Activated naive CD4-positive, alpha-beta T cell treated with anti-CD3 and anti-CD28 coated beads for 36 hours (primary cell): ENCODE measurements at regions not wholly inside any gene's neighbourhood (a gene's known extent, or its start where the extent isn't known, plus 50 kb on each side); places are given as distances from the start of the nearest gene placed in this dataset.
A peak's percentile ranks its signal among the peaks of the same experiment; 100 is the strongest.

ENCODE experiments used
- CTCF ChIA-PET: fragments of 350-600 bp; sonication (Branson Sonifier 250); formaldehyde crosslinking; loops from one replicate; lab custom pipeline; 2021; ENCODE audit warnings: antibody characterized with exemption; lab: Charles Lee
- DNase-seq: peaks from one replicate; pipeline ENCODE4 v3.0.0-alpha.2; 2020
- H3K27ac Mint-ChIP-seq: one replicate; pipeline ENCODE4 v1.8.0; 2021; ENCODE audit warnings: mild to moderate bottlenecking, mixed read lengths
- H3K27me3 Mint-ChIP-seq: one replicate; pipeline ENCODE4 v1.8.0; 2021; ENCODE audit warnings: low read depth, mixed read lengths
- H3K36me3 Mint-ChIP-seq: one replicate; pipeline ENCODE4 v1.8.0; 2021; ENCODE audit warnings: low read depth, mixed read lengths
- H3K4me1 Mint-ChIP-seq: one replicate; pipeline ENCODE4 v1.8.0; 2021; ENCODE audit warnings: low read depth, mixed read lengths
- H3K4me3 Mint-ChIP-seq: one replicate; pipeline ENCODE4 v1.8.0; 2021; ENCODE audit warnings: mild to moderate bottlenecking, moderate library complexity, mixed read lengths
- H3K9me3 Mint-ChIP-seq: one replicate; pipeline ENCODE4 v1.8.0; 2021; ENCODE audit warnings: mixed read lengths
- intact Hi-C: fragments of 100-400 bp; cut with micrococcal nuclease; formaldehyde crosslinking; loops from one replicate; pipeline ENCODE4 v1.15.1; 2023

GRCh38 chr9:135272608-135273007, 185.1 kb downstream of the OLFM1 start:
- intact Hi-C loops, result no loop called here

GRCh38 chr9:135273008-135273407, 185.5 kb downstream of the OLFM1 start:
- H3K9me3 Mint-ChIP-seq, result no peaks in the 10 kb centered on the region
- no peak overlapping the region for H3K4me3 Mint-ChIP-seq
- DNase-seq, result no peak
- H3K27me3 Mint-ChIP-seq, result peaks cover 9% of the 10 kb centered on the region
- H3K4me1 Mint-ChIP-seq, result no peaks in the 10 kb centered on the region
- no peaks in the 10 kb centered on the region for H3K36me3 Mint-ChIP-seq
- no peak overlapping the region for H3K27ac Mint-ChIP-seq
- intact Hi-C loops, result no loop called here
- CTCF ChIA-PET, result no interaction called here

More at GRCh38 chr9:135272608-135273007, 185.1 kb downstream of the OLFM1 start:
- Mint-ChIP-seq H3K4me3 (no peak overlapping the region), H3K27me3 (peaks cover 9% of the 10 kb centered on the region), H3K27ac (no peak overlapping the region), H3K4me1 (no peaks in the 10 kb centered on the region), H3K36me3 (no peaks in the 10 kb centered on the region), H3K9me3 (no peaks in the 10 kb centered on the region)
- CTCF ChIA-PET, result no interaction called here
- no peak for DNase-seq

GRCh38 chr9:135275163-135275562, 187.7 kb downstream of the OLFM1 start:
- Mint-ChIP-seq H3K27ac (no peak overlapping the region), H3K4me3 (no peak overlapping the region), H3K27me3 (peaks cover 9% of the 10 kb centered on the region), H3K36me3 (no peaks in the 10 kb centered on the region), H3K4me1 (no peaks in the 10 kb centered on the region), H3K9me3 (no peaks in the 10 kb centered on the region)
- CTCF ChIA-PET, result interaction anchor here (0.7 kb wide), 1 partner anchor 228 kb away, joined by 3 read pairs; no protein-coding TSS in a partner anchor
- no peak for DNase-seq
- intact Hi-C loops, result no loop called here

GRCh38 chr9:135275571-135276289, 188.3 kb downstream of the OLFM1 start:
- peaks cover 9% of the 10 kb centered on the region for H3K27me3 Mint-ChIP-seq
- intact Hi-C loops, result no loop called here
- no peak overlapping the region for H3K27ac Mint-ChIP-seq
- H3K9me3 Mint-ChIP-seq, result no peaks in the 10 kb centered on the region
- no peaks in the 10 kb centered on the region for H3K36me3 Mint-ChIP-seq
- H3K4me1 Mint-ChIP-seq, result no peaks in the 10 kb centered on the region
- no peak overlapping the region for H3K4me3 Mint-ChIP-seq
- CTCF ChIA-PET, result no interaction called here
- no peak for DNase-seq

GRCh38 chr9:135277219-135278201, 190.0 kb downstream of the OLFM1 start:
- no peaks in the 10 kb centered on the region for H3K36me3 Mint-ChIP-seq
- H3K4me1 Mint-ChIP-seq, result no peaks in the 10 kb centered on the region
- DNase-seq, result no peak
- H3K27me3 Mint-ChIP-seq, result peaks cover 4% of the 10 kb centered on the region
- no peaks in the 10 kb centered on the region for H3K9me3 Mint-ChIP-seq
- no peak overlapping the region for H3K27ac Mint-ChIP-seq
- H3K4me3 Mint-ChIP-seq, result no peak overlapping the region
- intact Hi-C loops, result no loop called here
- CTCF ChIA-PET, result no interaction called here

GRCh38 chr9:135278586-135278985, 191.1 kb downstream of the OLFM1 start:
- Mint-ChIP-seq H3K9me3 (no peaks in the 10 kb centered on the region), H3K4me3 (no peak overlapping the region), H3K4me1 (no peaks in the 10 kb centered on the region), H3K36me3 (no peaks in the 10 kb centered on the region), H3K27me3 (peaks cover 4% of the 10 kb centered on the region), H3K27ac (no peak overlapping the region)
- CTCF ChIA-PET, result no interaction called here
- intact Hi-C loops, result no loop called here
- DNase-seq, result no peak

GRCh38 chr9:135279385-135279784, 191.9 kb downstream of the OLFM1 start:
- H3K9me3 Mint-ChIP-seq, result no peaks in the 10 kb centered on the region
- no peak overlapping the region for H3K4me3 Mint-ChIP-seq
- CTCF ChIA-PET, result no interaction called here
- H3K36me3 Mint-ChIP-seq, result no peaks in the 10 kb centered on the region
- no peak for DNase-seq
- intact Hi-C loops, result no loop called here
- peaks cover 4% of the 10 kb centered on the region for H3K27me3 Mint-ChIP-seq
- no peak overlapping the region for H3K27ac Mint-ChIP-seq
- no peaks in the 10 kb centered on the region for H3K4me1 Mint-ChIP-seq

- no peak for DNase-seq
- no peaks in the 10 kb centered on the region for H3K36me3 Mint-ChIP-seq
- CTCF ChIA-PET, result no interaction called here
- H3K9me3 Mint-ChIP-seq, result no peaks in the 10 kb centered on the region
- H3K4me1 Mint-ChIP-seq, result no peaks in the 10 kb centered on the region
- intact Hi-C loops, result no loop called here
- H3K27ac Mint-ChIP-seq, result no peak overlapping the region
- peaks cover 4% of the 10 kb centered on the region for H3K27me3 Mint-ChIP-seq
- H3K4me3 Mint-ChIP-seq, result no peak overlapping the region
These were observed 192.4 kb downstream of the OLFM1 start for GRCh38 chr9:135279834-135280393.

- Mint-ChIP-seq H3K4me3 (no peak overlapping the region), H3K4me1 (no peaks in the 10 kb centered on the region), H3K27ac (no peak overlapping the region), H3K9me3 (no peaks in the 10 kb centered on the region), H3K36me3 (no peaks in the 10 kb centered on the region), H3K27me3 (peaks cover 4% of the 10 kb centered on the region)
- CTCF ChIA-PET, result no interaction called here
- no peak for DNase-seq
- intact Hi-C loops, result no loop called here
These were observed 193.2 kb downstream of the OLFM1 start for GRCh38 chr9:135280666-135281065.

- H3K36me3 Mint-ChIP-seq, result no peaks in the 10 kb centered on the region
These were observed 193.7 kb downstream of the OLFM1 start for GRCh38 chr9:135281151-135281550.

GRCh38 chr9:135281791-135282737, 194.6 kb downstream of the OLFM1 start:
- CTCF ChIA-PET, result no interaction called here
- Mint-ChIP-seq H3K36me3 (no peaks in the 10 kb centered on the region), H3K4me1 (no peaks in the 10 kb centered on the region), H3K27ac (no peak overlapping the region), H3K9me3 (peaks cover 6% of the 10 kb centered on the region), H3K27me3 (no peaks in the 10 kb centered on the region), H3K4me3 (no peak overlapping the region)
- intact Hi-C loops, result no loop called here
- peak; percentile 65 for DNase-seq

More at GRCh38 chr9:135281151-135281550, 193.7 kb downstream of the OLFM1 start:
- H3K27ac Mint-ChIP-seq, result no peak overlapping the region
- H3K9me3 Mint-ChIP-seq, result peaks cover under 1% of the 10 kb centered on the region
- no peak overlapping the region for H3K4me3 Mint-ChIP-seq
- H3K27me3 Mint-ChIP-seq, result peaks cover 3% of the 10 kb centered on the region
- CTCF ChIA-PET, result no interaction called here
- no peaks in the 10 kb centered on the region for H3K4me1 Mint-ChIP-seq
- DNase-seq, result no peak
- intact Hi-C loops, result no loop called here
